HL-60 (cell line): ENCODE measurements at regions not wholly inside any gene's neighbourhood (a gene's known extent, or its start where the extent isn't known, plus 50 kb on each side); places are given as distances from the start of the nearest gene placed in this dataset.
"Not testable (repeated sequence)": the region's sequence is repeated elsewhere in the genome, so short reads cannot be mapped to it uniquely, and the experiment has no call there.

ENCODE experiments used
- DNase-seq, 2 experiments: peaks; one replicate each; pipeline ENCODE4 v3.0.0-alpha.2; 2010 to 2020; ENCODE audit warnings: low read depth in 1 of 2, low spot score in 1 of 2
- H3K27ac ChIP-seq: fragments of 250-450 bp; sonication (Bioruptor Pico); replicated peaks from 2 replicates; pipeline ENCODE4 v1.5.1; 2020; ENCODE audit warnings: mild to moderate bottlenecking, moderate library complexity
- H3K27me3 ChIP-seq: fragments of 250-450 bp; sonication (Bioruptor Pico); 2 replicates; pipeline ENCODE4 v1.5.1; 2021; ENCODE audit warnings: mild to moderate bottlenecking, moderate library complexity; ENCODE audit not compliant: insufficient read depth, poor library complexity, severe bottlenecking
- H3K4me3 ChIP-seq: replicated peaks from 2 replicates; pipeline ENCODE4 v1.5.1; 2011; ENCODE audit warnings: mild to moderate bottlenecking, control low read depth, low read length; ENCODE audit not compliant: insufficient read depth
- GABPA ChIP-seq: IDR thresholded peaks from 2 replicates; pipeline ENCODE4 v1.6.1; 2012; ENCODE audit warnings: low read depth
- POLR2AphosphoS5 ChIP-seq: IDR thresholded peaks from 2 replicates; pipeline ENCODE4 v1.6.1; 2012; ENCODE audit warnings: low read depth
- SPI1 ChIP-seq: IDR thresholded peaks from 2 replicates; pipeline ENCODE4 v1.6.1; 2012; ENCODE audit warnings: low read depth, mild to moderate bottlenecking, borderline replicate concordance
- TF ChIP-seq, protein P1 (sequence below): IDR thresholded peaks from one replicate; pipeline ENCODE4 v1.5.1; 2011; ENCODE audit warnings: low read length, control low read depth, inconsistent platforms; ENCODE audit not compliant: insufficient read depth
- TF ChIP-seq, protein P2 (sequence below): IDR thresholded peaks from 2 replicates; pipeline ENCODE4 v1.6.1; 2012; ENCODE audit warnings: low read depth; ENCODE audit not compliant: insufficient replicate concordance

GRCh38 chr10:33022090-33022489, 64.1 kb upstream of the ITGB1 start:
- H3K4me3 ChIP-seq: no peak overlapping the region
- H3K27ac ChIP-seq: no peak overlapping the region
- no peak for TF ChIP-seq GABPA
- TF ChIP-seq POLR2AphosphoS5: no peak
- TF ChIP-seq, protein P1, sequence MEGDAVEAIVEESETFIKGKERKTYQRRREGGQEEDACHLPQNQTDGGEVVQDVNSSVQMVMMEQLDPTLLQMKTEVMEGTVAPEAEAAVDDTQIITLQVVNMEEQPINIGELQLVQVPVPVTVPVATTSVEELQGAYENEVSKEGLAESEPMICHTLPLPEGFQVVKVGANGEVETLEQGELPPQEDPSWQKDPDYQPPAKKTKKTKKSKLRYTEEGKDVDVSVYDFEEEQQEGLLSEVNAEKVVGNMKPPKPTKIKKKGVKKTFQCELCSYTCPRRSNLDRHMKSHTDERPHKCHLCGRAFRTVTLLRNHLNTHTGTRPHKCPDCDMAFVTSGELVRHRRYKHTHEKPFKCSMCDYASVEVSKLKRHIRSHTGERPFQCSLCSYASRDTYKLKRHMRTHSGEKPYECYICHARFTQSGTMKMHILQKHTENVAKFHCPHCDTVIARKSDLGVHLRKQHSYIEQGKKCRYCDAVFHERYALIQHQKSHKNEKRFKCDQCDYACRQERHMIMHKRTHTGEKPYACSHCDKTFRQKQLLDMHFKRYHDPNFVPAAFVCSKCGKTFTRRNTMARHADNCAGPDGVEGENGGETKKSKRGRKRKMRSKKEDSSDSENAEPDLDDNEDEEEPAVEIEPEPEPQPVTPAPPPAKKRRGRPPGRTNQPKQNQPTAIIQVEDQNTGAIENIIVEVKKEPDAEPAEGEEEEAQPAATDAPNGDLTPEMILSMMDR: no peak
- TF ChIP-seq, protein P2, sequence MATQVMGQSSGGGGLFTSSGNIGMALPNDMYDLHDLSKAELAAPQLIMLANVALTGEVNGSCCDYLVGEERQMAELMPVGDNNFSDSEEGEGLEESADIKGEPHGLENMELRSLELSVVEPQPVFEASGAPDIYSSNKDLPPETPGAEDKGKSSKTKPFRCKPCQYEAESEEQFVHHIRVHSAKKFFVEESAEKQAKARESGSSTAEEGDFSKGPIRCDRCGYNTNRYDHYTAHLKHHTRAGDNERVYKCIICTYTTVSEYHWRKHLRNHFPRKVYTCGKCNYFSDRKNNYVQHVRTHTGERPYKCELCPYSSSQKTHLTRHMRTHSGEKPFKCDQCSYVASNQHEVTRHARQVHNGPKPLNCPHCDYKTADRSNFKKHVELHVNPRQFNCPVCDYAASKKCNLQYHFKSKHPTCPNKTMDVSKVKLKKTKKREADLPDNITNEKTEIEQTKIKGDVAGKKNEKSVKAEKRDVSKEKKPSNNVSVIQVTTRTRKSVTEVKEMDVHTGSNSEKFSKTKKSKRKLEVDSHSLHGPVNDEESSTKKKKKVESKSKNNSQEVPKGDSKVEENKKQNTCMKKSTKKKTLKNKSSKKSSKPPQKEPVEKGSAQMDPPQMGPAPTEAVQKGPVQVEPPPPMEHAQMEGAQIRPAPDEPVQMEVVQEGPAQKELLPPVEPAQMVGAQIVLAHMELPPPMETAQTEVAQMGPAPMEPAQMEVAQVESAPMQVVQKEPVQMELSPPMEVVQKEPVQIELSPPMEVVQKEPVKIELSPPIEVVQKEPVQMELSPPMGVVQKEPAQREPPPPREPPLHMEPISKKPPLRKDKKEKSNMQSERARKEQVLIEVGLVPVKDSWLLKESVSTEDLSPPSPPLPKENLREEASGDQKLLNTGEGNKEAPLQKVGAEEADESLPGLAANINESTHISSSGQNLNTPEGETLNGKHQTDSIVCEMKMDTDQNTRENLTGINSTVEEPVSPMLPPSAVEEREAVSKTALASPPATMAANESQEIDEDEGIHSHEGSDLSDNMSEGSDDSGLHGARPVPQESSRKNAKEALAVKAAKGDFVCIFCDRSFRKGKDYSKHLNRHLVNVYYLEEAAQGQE: no peak
- no peak for TF ChIP-seq SPI1
- no peaks in the 10 kb centered on the region for H3K27me3 ChIP-seq
- no peak for DNase-seq

DNA sequence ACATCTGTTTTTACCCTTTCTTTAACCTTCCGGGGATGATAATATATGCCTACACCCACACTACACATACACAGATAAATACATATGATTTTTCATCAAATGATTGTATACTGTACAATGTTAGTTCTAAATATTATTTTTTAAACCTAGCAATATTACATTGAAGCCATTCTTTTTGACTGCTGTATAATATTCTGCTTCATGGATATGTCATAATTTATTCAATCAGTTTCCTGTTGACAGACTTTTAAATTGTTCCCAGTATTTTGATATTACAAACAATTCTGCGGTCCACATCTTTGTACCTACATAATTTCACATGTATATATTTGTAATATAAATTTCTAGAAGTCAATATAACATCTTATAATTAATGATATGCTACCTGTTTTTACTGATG, 59.0 kb upstream of the ITGB1 start:
- DNase-seq: no peak
- Histone ChIP-seq H3K4me3 (no peak overlapping the region), H3K27ac (no peak overlapping the region), H3K27me3 (no peaks in the 10 kb centered on the region)
- TF ChIP-seq, protein P1: no peak
- TF ChIP-seq SPI1 (no peak), GABPA (no peak), POLR2AphosphoS5 (no peak)
- TF ChIP-seq, protein P2: no peak

GRCh38 chr10:33015761-33016547, 57.9 kb upstream of the ITGB1 start:
- H3K27ac ChIP-seq: no peak overlapping the region
- DNase-seq: no peak
- H3K27me3 ChIP-seq: no peaks in the 10 kb centered on the region
- no peak for TF ChIP-seq GABPA
- TF ChIP-seq, protein P1: no peak
- no peak for TF ChIP-seq SPI1
- no peak for TF ChIP-seq POLR2AphosphoS5
- TF ChIP-seq, protein P2: no peak
- H3K4me3 ChIP-seq: no peak overlapping the region

- H3K4me3 ChIP-seq, H3K27ac ChIP-seq, DNase-seq, H3K27me3 ChIP-seq: not testable (repeated sequence)
These were observed 55.3 kb upstream of the ITGB1 start for GRCh38 chr10:33013331-33013730.
